Mesodermal cell (in vitro differentiated cells): ENCODE measurements at regions not wholly inside any gene's neighbourhood (a gene's known extent, or its start where the extent isn't known, plus 50 kb on each side); places are given as distances from the start of the nearest gene placed in this dataset.
"Not testable (repeated sequence)": the region's sequence is repeated elsewhere in the genome, so short reads cannot be mapped to it uniquely, and the experiment has no call there.

Source experiments
- H3K27ac ChIP-seq: 2 replicates; pipeline ENCODE4 v1.7.0; 2013; ENCODE audit warnings: mild to moderate bottlenecking, low read depth, low read length, moderate library complexity; ENCODE audit not compliant: severe bottlenecking
- H3K36me3 ChIP-seq: 2 replicates; pipeline ENCODE4 v1.7.1; 2013; ENCODE audit warnings: mild to moderate bottlenecking, low read length, moderate library complexity; ENCODE audit not compliant: control insufficient read depth, insufficient read depth
- H3K4me1 ChIP-seq: one replicate; pipeline ENCODE4 v1.7.1; 2013; ENCODE audit warnings: mild to moderate bottlenecking, low read length; ENCODE audit not compliant: insufficient read depth, control insufficient read depth, poor library complexity, severe bottlenecking
- H3K4me3 ChIP-seq: 2 replicates; pipeline ENCODE4 v1.7.0; 2013; ENCODE audit warnings: low read length, control low read depth, mild to moderate bottlenecking; ENCODE audit not compliant: insufficient read depth, poor library complexity, severe bottlenecking; ENCODE audit errors: extremely low read depth
- H3K9me3 ChIP-seq: 2 replicates; pipeline ENCODE4 v1.7.1; 2013; ENCODE audit warnings: mild to moderate bottlenecking, low read length, moderate library complexity; ENCODE audit not compliant: control insufficient read depth
- WGBS, 2 experiments: methylation state at CpG; one replicate each; pipeline ENCODE4 v1.1.5; 2013; ENCODE audit warnings: missing lambda C conversion rate in 2 of 2; ENCODE audit not compliant: insufficient coverage in 2 of 2; 5-methylcytosine and 5-hydroxymethylcytosine counted together

DNA sequence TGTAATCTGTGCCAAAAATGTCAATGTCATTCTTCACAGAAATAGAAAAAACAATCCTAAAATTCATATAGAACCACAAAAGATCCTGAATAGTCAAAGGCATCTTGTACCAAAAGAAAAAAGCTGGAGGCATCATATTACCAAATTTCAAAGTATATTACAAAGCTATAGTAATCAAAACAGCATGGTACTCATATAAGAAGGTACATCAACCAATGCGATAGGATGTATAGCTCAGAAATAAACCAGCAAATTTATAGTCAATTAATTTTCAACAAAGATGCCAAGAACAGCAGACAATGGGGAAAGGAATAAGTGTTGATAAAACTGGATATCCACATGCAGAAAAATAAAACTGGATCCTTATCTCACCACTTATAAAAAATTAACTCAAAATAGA is 150.5 kb upstream of the PRICKLE2 start:
- H3K4me3 ChIP-seq: no peak overlapping the region
- WGBS, 2 experiments: no CpG with 5 or more reads among the region's 1 CpG

DNA sequence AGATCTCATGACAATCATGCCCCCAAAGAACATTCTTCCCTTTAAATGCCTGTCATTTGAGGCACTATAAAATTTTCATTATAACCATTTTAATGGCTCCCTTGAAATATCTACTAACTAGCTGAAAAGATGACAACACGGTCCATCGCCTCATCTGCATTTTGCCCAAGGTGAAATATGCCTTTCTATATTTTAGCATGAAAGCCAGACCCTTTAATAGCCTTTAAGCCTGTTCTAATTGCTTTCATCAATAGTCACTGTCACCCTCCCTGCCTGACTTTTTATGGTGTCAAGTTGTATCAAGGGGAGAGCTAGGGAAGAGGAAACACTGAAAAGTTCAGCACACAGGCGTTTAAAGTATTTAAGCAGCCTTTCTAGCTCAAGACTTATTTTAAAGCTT is 144.1 kb upstream of the PRICKLE2 start:
- Histone ChIP-seq H3K4me1 (peaks cover 3% of the 10 kb centered on the region), H3K36me3 (no peaks in the 10 kb centered on the region), H3K27ac (no peak overlapping the region), H3K4me3 (no peak overlapping the region), H3K9me3 (no peaks in the 10 kb centered on the region)
- 96 to 100% methylated on average over 2 of the region's 3 CpGs for WGBS, 2 experiments

More for the DNA sequence above, 150.5 kb upstream of the PRICKLE2 start:
- Histone ChIP-seq H3K36me3 (peaks cover 3% of the 10 kb centered on the region), H3K27ac (no peak overlapping the region), H3K9me3 (peaks cover 15% of the 10 kb centered on the region), H3K4me1 (no peaks in the 10 kb centered on the region)

DNA sequence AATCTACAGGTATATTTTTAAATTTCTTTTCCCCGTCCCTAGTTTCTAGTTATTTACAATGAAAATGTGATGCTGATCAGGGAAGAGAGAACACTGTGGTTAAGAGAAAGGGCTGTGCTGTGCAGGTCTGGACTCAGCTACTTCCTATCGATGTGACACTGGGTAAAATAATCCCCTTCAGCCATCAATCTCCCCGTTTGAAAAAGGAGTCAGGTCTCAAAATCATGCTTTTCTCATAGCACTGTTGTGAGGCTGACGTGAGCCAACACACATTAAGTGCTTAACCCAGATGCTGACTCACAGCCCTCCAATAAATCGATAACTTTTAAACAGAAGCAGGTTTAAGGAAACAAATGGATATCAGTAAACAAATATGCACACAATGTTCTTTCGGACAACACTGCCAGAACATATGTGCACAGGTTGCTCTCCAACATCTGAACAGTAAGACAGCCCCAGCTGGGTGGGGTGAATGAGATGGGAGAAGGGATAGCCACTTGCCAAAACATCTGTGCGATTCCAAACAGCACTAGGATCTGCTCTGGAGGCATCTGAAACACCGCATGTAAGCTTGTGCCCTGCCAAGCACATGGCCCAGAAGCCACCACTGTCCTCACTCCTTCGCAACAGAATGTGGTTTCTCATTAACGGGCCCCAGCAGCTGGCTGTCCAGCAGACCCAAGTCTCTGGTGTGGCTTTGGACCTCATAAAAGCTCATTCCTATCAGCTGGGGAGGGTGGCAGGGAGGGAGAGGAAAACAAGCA is 143.2 kb upstream of the PRICKLE2 start:
- Histone ChIP-seq H3K36me3 (no peaks in the 10 kb centered on the region), H3K27ac (no peak overlapping the region), H3K4me1 (peaks cover 3% of the 10 kb centered on the region), H3K9me3 (no peaks in the 10 kb centered on the region), H3K4me3 (no peak overlapping the region)
- 92 to 95% methylated on average over 5 to 7 of the region's 10 CpGs for WGBS, 2 experiments

DNA sequence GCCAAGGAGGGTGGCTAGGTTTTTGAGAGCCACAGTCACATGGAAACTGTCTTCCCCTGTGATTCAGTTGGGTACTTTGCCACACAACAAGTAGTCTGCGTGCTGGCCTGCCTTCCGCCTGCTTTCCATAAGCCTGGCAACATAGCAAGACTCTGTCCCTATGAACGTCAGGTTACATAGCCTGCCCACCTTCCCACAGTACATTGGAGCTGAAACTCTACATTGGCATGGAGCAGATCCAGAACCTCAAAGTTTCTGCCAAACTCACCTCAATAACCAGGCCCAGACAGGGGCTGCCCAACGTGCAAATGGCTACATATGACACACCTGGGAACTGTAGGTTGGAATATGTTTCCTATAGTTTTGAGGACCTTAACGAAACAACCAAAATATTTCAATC is 140.6 kb upstream of the PRICKLE2 start:
- H3K4me1 ChIP-seq: peaks cover 3% of the 10 kb centered on the region
- no peak overlapping the region for H3K27ac ChIP-seq
- H3K4me3 ChIP-seq: no peak overlapping the region
- H3K9me3 ChIP-seq: no peaks in the 10 kb centered on the region
- no peaks in the 10 kb centered on the region for H3K36me3 ChIP-seq
- 94 to 100% methylated on average over 3 of the region's 5 CpGs for WGBS, 2 experiments

DNA sequence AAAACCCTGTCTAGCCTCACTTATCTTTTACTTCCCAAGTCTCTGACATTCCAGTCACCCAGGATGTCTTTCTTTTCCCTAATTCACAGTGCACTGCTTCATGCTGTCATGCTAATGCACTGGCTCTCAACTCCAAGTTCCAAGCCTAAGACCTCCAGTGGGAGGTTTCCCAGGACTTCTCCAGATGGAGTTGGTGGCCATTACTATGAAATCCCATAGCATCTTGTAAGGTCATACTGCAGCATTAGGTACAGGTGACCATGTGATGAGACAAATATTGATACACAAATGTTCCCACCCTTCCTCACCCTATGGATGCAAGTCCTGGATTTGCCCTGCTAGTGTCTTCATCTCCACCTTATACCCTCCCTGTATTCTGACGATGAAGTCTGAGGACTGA is 138.6 kb upstream of the PRICKLE2 start:
- no peak overlapping the region for H3K27ac ChIP-seq
- no peak overlapping the region for H3K4me3 ChIP-seq
- no peaks in the 10 kb centered on the region for H3K9me3 ChIP-seq
- H3K4me1 ChIP-seq: peaks cover 7% of the 10 kb centered on the region
- WGBS, 2 experiments: 100% methylated on average over 1 of the region's 1 CpG; no CpG with 5 or more reads in 1 of the 2 experiments
- no peaks in the 10 kb centered on the region for H3K36me3 ChIP-seq

DNA sequence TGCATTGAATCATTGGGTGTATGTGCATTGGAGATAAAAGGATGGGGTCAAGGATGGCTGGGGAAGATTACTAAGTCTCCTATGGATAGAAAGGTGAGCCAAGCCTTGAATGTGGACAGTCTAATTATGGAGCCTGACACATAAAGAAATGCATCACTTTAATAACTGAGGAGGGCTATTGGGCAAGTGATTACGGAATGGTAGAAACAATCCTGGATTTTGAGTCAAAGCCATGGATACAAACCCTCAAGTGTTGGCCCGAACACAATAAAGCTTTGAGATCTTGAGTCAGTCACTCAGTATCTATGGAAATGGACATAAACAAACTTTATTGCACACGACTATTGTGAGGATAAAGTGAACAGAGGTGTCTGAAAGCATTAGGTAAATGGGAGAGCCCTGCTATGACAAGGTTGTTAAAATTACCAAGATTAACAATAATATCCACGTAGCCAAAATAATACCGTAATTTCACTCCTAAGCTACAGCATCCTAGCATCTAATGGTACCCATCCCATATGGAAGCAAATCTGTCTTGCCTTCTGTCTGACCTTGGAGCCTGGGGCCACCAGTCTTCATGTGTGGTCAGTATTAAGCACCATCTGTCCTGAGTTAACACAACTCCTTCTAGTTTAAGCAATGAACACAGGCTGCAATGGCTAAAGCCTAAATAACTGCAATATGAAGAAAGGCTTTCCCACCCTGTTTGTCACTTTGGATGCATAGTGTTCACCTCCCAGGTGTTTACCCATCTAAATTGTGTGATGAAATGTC is 136.9 kb upstream of the PRICKLE2 start:
- Histone ChIP-seq H3K36me3 (no peaks in the 10 kb centered on the region), H3K4me1 (peaks cover 4% of the 10 kb centered on the region), H3K27ac (no peak overlapping the region), H3K4me3 (no peak overlapping the region), H3K9me3 (no peaks in the 10 kb centered on the region)
- 92 to 100% methylated on average over 4 of the region's 5 CpGs for WGBS, 2 experiments

DNA sequence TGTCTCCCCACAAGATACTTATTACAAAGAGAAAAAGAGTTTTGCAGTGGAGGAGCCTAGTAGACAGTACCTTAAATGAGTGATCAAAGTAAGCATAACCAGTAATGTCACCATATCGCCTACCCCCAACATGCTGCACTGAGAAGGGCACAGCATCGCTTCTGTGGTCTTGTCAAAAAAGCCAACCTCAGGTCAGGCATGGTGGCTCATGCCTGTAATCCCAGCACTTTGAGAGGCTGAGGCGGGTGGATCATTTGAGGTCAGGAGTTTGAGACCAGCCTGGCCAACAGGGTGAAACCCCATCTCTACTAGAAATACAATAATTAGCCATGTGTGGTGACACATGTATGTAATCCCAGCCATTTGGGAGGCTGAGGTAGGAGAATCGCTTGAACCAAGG is 135.8 kb upstream of the PRICKLE2 start:
- not testable (repeated sequence) for H3K9me3 ChIP-seq, H3K4me1 ChIP-seq, H3K36me3 ChIP-seq, H3K27ac ChIP-seq, H3K4me3 ChIP-seq
- WGBS, 2 experiments: 95 to 100% methylated on average over 1 to 3 of the region's 4 CpGs

DNA sequence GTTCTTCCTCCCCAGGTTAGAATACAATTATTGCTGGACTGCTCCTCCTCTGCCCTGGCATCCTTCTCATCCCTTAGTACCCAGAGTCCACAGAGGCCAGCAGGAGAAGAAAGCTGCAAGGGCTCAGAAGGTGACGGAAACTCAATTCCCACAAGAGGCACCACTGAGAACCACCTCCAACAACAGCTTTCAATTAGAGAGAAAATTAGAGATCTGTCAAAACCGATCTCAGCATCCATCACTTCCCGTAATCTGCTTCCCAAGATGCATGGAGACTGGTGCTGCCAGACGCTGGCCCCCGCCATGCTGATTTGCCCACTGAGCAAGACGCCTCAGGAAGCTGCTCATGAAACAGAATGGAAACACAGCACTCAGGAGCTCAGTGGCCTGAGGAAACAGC is 135.0 kb upstream of the PRICKLE2 start:
- H3K36me3 ChIP-seq: no peaks in the 10 kb centered on the region
- WGBS, 2 experiments: 90 to 92% methylated on average over 4 to 5 of the region's 6 CpGs
- H3K4me3 ChIP-seq: no peak overlapping the region
- H3K9me3 ChIP-seq: no peaks in the 10 kb centered on the region
- H3K4me1 ChIP-seq: peaks cover 15% of the 10 kb centered on the region
- H3K27ac ChIP-seq: no peak overlapping the region

DNA sequence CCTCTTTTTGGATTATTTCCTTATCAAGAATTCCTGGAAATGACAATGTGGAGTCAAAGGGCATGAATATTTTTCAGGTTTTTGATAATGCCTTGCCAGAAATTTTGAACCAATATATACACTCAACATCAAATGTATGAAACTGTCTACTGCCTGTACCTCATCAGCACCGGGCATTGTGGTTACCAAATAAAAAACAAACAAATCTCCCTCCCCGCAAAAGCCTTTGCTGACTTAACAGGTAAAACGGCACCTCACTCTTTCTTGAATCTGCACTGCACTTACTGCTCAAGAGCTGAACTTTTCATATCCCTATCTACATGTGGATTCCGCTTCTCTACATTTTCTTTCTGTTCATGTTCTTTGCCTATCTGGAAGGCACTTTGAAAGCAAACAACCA is 134.5 kb upstream of the PRICKLE2 start:
- 90 to 95% methylated on average over 4 of the region's 4 CpGs for WGBS, 2 experiments
- Histone ChIP-seq H3K36me3 (no peaks in the 10 kb centered on the region), H3K27ac (no peak overlapping the region), H3K4me1 (peaks cover 20% of the 10 kb centered on the region), H3K9me3 (no peaks in the 10 kb centered on the region), H3K4me3 (no peak overlapping the region)

DNA sequence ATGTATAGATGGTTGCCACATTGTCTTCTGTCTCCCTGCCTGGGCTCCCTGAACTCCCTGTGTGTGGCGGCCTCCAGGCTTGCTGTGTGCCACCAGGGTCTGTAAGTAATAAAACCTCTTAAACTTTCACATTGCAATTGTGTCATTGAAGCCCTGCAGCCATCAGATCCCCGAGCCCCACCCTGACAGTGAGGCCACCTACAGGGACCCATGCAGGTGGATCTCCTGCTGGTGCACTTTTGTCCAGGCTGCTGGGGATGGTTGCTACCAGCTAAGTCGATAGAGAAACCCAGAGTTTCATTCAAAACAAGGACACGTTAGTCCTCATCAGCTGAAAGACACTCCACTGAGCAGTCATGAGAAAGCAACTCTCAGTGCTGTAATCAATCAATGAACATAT is 133.6 kb upstream of the PRICKLE2 start:
- no peak overlapping the region for H3K27ac ChIP-seq
- H3K9me3 ChIP-seq: no peaks in the 10 kb centered on the region
- 84 to 85% methylated on average over 3 to 4 of the region's 4 CpGs for WGBS, 2 experiments

DNA sequence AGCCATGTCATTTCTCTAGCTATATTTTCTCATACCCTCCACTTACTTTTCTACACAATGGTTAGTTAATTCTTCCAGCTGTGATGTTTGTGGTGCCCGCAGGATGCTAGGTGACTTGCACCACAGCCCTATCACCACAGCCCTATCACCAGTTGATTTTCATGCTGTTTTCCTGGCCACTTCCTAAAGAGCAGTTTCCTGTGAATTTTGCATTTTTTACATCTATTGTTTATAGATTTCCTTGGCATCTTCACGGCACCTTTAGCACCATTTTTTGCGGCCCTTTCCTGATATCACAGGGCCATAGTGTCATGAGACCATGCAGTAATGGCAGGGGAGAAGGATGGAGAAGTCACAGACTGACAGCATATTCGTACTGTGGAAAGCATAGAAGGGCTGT is 132.9 kb upstream of the PRICKLE2 start:
- Histone ChIP-seq H3K4me1 (peaks cover 36% of the 10 kb centered on the region), H3K27ac (no peak overlapping the region), H3K9me3 (no peaks in the 10 kb centered on the region), H3K4me3 (no peak overlapping the region), H3K36me3 (no peaks in the 10 kb centered on the region)
- 80 to 83% methylated on average over 1 to 2 of the region's 4 CpGs for WGBS, 2 experiments

More for the DNA sequence above, 133.6 kb upstream of the PRICKLE2 start:
- H3K4me1 ChIP-seq: peaks cover 29% of the 10 kb centered on the region
- no peaks in the 10 kb centered on the region for H3K36me3 ChIP-seq
- no peak overlapping the region for H3K4me3 ChIP-seq
